ENCODE measurements at regions not wholly inside any gene's neighbourhood (a gene's known extent, or its start where the extent isn't known, plus 50 kb on each side); places are given as distances from the start of the nearest gene placed in this dataset.
"Not testable (repeated sequence)": the region's sequence is repeated elsewhere in the genome, so short reads cannot be mapped to it uniquely, and the experiment has no call there.

DNA sequence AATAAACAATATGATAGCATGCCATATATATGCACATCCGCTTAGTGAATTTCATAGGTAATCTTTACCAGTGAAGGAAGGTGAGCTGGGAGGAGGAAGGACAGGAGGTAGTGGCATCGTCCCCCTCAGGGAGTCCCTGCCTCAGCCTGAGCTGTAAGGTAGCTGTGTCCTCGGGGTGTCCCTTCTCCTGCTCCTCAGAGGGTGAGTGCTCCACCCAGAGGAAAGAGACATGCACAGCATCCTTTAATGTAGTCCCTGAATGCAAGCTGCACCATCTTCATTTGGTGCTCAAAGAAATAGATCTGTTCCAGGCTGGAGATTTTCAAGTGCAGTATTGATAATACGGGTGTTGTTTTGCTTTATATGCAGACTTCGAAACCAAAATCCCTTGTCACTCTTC lies 330.4 kb upstream of the SFRP2 start:
- Histone ChIP-seq H3K9me3 (ENCODE audit: insufficient read depth, low read length, severe bottlenecking) (no peaks in the 10 kb centered on the region), H3K27ac (ENCODE audit: low read length) (no peak overlapping the region), H3K4me1 (ENCODE audit: insufficient read depth, low read length) (no peaks in the 10 kb centered on the region), H3K9ac (ENCODE audit: low read depth, low read length) (no peak overlapping the region), H3K79me2 (ENCODE audit: insufficient read depth, low read length) (no peaks in the 10 kb centered on the region), H3K27me3 (ENCODE audit: insufficient read depth, low read length, poor library complexity) (no peaks in the 10 kb centered on the region), H3K36me3 (ENCODE audit: insufficient read depth, low read length) (no peaks in the 10 kb centered on the region), H3K4me3 (ENCODE audit: low read depth in 1 of 2, low read length in 2 of 2) (no peak overlapping the region), H3K4me2 (ENCODE audit: insufficient read depth, low read length) (no peak overlapping the region), H4K20me1 (ENCODE audit: insufficient read depth, low read length) (no peaks in the 10 kb centered on the region), H2AFZ (ENCODE audit: low read depth, low read length) (no peak overlapping the region)
- ATAC-seq (ENCODE audit: insufficient read depth, low read depth) (no peak), DNase-seq (no peak)
- TF ChIP-seq CTCF (IDR thresholded peaks at IDR 0.05; ENCODE audit: borderline replicate concordance, extremely low read depth, low read length, poor library complexity, severe bottlenecking) (peak; percentile 24), EZH2 (IDR thresholded peaks at IDR 0.05; ENCODE audit: borderline replicate concordance, low read depth, low read length, severe bottlenecking) (no peak)

DNA sequence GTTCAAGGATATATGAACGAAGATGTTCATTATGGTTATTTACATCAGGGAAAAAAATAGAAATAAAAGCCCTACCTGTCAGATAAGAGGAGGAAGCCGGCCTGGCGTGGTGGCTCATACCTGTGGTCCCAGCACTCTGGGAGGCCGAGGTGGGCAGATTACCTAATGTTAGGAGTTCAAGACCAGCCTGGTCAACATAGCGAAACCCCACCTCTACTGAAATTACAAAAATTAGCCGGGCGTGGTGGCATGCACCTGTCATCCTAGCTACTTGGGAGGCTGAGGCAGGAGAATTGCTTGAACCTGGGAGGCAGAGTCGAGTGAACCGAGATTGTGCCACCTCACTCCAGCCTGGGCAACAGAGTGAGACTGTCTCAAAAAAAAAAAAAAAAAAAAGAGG lies 328.8 kb upstream of the SFRP2 start:
- ATAC-seq (ENCODE audit: insufficient read depth, low read depth), result not testable (repeated sequence)

GRCh38 chr4:154107337-154107736 lies 318.5 kb upstream of the SFRP2 start:
- peaks cover 3% of the 10 kb centered on the region for H3K9me3 ChIP-seq (ENCODE audit: insufficient read depth, low read length, severe bottlenecking)

More for the DNA sequence above, 328.8 kb upstream of the SFRP2 start:
- not testable (repeated sequence) for DNase-seq; H3K9me3 ChIP-seq (ENCODE audit: insufficient read depth, low read length, severe bottlenecking); H3K36me3 ChIP-seq (ENCODE audit: insufficient read depth, low read length); H3K4me2 ChIP-seq (ENCODE audit: insufficient read depth, low read length); H3K27ac ChIP-seq (ENCODE audit: low read length); H3K4me3 ChIP-seq (ENCODE audit: low read depth in 1 of 2, low read length in 2 of 2); H3K27me3 ChIP-seq (ENCODE audit: insufficient read depth, low read length, poor library complexity); H4K20me1 ChIP-seq (ENCODE audit: insufficient read depth, low read length); H3K79me2 ChIP-seq (ENCODE audit: insufficient read depth, low read length); H2AFZ ChIP-seq (ENCODE audit: low read depth, low read length); H3K9ac ChIP-seq (ENCODE audit: low read depth, low read length); H3K4me1 ChIP-seq (ENCODE audit: insufficient read depth, low read length)

GRCh38 chr4:154088741-154089140 lies 299.9 kb upstream of the SFRP2 start:
- no peak for ATAC-seq (ENCODE audit: insufficient read depth, low read depth)
- TF ChIP-seq EZH2 (IDR thresholded peaks at IDR 0.05; ENCODE audit: borderline replicate concordance, low read depth, low read length, severe bottlenecking), result no peak
- no peak for TF ChIP-seq CTCF (IDR thresholded peaks at IDR 0.05; ENCODE audit: borderline replicate concordance, extremely low read depth, low read length, poor library complexity, severe bottlenecking)
- Histone ChIP-seq H3K27ac (ENCODE audit: low read length) (no peak overlapping the region), H3K36me3 (ENCODE audit: insufficient read depth, low read length) (no peaks in the 10 kb centered on the region), H2AFZ (ENCODE audit: low read depth, low read length) (no peak overlapping the region), H3K4me2 (ENCODE audit: insufficient read depth, low read length) (no peak overlapping the region), H3K4me3 (ENCODE audit: low read depth in 1 of 2, low read length in 2 of 2) (no peak overlapping the region), H3K9ac (ENCODE audit: low read depth, low read length) (no peak overlapping the region), H4K20me1 (ENCODE audit: insufficient read depth, low read length) (no peaks in the 10 kb centered on the region), H3K79me2 (ENCODE audit: insufficient read depth, low read length) (no peaks in the 10 kb centered on the region), H3K9me3 (ENCODE audit: insufficient read depth, low read length, severe bottlenecking) (no peaks in the 10 kb centered on the region), H3K27me3 (ENCODE audit: insufficient read depth, low read length, poor library complexity) (no peaks in the 10 kb centered on the region), H3K4me1 (ENCODE audit: insufficient read depth, low read length) (no peaks in the 10 kb centered on the region)
- DNase-seq, result no peak

More at GRCh38 chr4:154107337-154107736, 318.5 kb upstream of the SFRP2 start:
- no peak overlapping the region for H3K4me3 ChIP-seq (ENCODE audit: low read depth in 1 of 2, low read length in 2 of 2)
- H3K9ac ChIP-seq (ENCODE audit: low read depth, low read length), result no peak overlapping the region
- no peaks in the 10 kb centered on the region for H3K36me3 ChIP-seq (ENCODE audit: insufficient read depth, low read length)
- ATAC-seq (ENCODE audit: insufficient read depth, low read depth) (no peak), DNase-seq (no peak)
- H3K4me2 ChIP-seq (ENCODE audit: insufficient read depth, low read length), result no peak overlapping the region
- TF ChIP-seq EZH2 (IDR thresholded peaks at IDR 0.05; ENCODE audit: borderline replicate concordance, low read depth, low read length, severe bottlenecking), result no peak
- no peak for TF ChIP-seq CTCF (IDR thresholded peaks at IDR 0.05; ENCODE audit: borderline replicate concordance, extremely low read depth, low read length, poor library complexity, severe bottlenecking)
- no peak overlapping the region for H3K27ac ChIP-seq (ENCODE audit: low read length)
- H3K79me2 ChIP-seq (ENCODE audit: insufficient read depth, low read length), result no peaks in the 10 kb centered on the region
- no peaks in the 10 kb centered on the region for H3K4me1 ChIP-seq (ENCODE audit: insufficient read depth, low read length)
- H3K27me3 ChIP-seq (ENCODE audit: insufficient read depth, low read length, poor library complexity), result no peaks in the 10 kb centered on the region
- H2AFZ ChIP-seq (ENCODE audit: low read depth, low read length), result no peak overlapping the region
- H4K20me1 ChIP-seq (ENCODE audit: insufficient read depth, low read length), result no peaks in the 10 kb centered on the region

All from DND-41 (cell line).